Suppressor macrophage (primary cell): ENCODE measurements at regions not wholly inside any gene's neighbourhood (a gene's known extent, or its start where the extent isn't known, plus 50 kb on each side); places are given as distances from the start of the nearest gene placed in this dataset.
A peak's percentile ranks its signal among the peaks of the same experiment; 100 is the strongest.

Experiments
- DNase-seq, 4 experiments: peaks; one replicate each; pipeline ENCODE4 v3.0.0-alpha.2; 2020 to 2022

DNA sequence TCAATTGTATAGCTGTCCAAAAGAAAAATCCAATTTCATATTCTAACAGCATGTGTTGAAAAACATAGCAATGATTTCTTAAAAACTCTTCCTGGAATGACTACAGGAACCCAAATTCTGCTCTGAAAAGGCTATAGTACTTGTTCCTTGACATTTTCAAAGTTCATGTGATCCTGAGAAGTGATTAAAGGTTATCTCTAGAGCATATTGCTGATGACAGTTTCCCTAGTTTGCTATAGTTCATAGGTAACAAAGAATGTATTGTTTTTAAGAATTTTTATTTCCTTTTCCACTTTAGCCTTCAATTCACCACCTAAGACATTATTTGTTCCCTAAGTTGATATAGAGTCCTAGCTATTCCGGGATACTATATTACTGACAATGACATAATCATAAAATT, 1614.6 kb downstream of the PCDH7 start:
- no peak for DNase-seq

- no peak for DNase-seq
These were observed 1617.2 kb downstream of the PCDH7 start for GRCh38 chr4:32337403-32337802.

DNA sequence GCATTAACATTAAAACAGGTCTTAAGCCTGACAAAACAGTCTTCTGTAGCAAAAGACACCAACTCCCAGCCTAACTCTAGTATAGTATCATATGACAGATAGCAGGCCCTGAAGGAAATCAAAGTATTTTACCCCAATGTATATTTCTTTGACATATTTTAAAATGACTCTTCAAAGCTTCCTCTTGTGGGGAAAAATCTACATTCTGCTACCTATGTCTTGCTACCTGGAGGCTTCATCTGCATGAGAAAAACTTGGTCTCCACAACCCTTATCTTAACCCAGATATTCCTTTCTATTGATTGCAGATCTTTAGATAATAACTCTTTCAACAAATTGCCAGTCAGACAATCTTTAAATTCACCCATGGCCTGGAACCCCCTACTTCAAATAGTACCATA, 1620.4 kb downstream of the PCDH7 start:
- no peak for DNase-seq

DNA sequence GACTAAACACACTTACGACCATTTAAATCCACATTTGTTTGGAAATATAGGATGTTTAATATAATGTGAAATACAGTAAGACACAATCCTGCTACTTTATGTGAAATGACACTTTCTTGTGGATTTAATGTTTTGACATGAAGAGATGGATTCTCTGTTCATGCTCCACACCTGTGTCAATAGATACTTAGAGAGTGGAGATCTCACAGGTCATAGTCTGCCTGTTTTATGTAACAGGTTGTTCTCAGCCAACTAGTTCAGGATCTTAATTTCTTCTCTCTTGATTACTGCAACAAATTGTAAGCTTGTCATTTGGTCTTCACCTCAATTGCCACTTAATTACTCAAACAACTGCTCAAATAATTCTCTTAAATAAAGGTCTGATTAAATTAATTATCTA, 1621.2 kb downstream of the PCDH7 start:
- DNase-seq = no peak

GRCh38 chr4:32342054-32342453, 1621.9 kb downstream of the PCDH7 start:
- no peak for DNase-seq

GRCh38 chr4:32349026-32349425, 1628.9 kb downstream of the PCDH7 start:
- DNase-seq = no peak

DNA sequence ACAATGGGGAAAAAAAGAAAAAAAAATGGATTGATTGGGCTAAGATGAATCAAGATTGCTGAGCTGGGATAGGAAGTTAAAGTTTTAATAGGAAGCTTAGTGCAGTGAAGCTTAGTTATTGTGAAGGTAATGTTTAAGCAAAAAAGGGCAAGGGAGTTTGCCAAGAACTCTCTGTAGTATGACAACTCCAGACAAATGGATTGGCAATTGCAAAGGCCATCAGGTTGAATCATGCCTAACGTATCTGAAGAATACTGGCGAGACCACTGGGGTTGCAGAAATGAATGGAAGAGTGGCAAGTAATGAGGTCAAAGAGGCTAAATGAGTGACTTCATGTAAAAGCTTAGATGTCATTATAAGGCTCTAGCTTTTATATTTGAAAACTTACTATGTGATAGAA, 1654.0 kb downstream of the PCDH7 start:
- no peak for DNase-seq

DNA sequence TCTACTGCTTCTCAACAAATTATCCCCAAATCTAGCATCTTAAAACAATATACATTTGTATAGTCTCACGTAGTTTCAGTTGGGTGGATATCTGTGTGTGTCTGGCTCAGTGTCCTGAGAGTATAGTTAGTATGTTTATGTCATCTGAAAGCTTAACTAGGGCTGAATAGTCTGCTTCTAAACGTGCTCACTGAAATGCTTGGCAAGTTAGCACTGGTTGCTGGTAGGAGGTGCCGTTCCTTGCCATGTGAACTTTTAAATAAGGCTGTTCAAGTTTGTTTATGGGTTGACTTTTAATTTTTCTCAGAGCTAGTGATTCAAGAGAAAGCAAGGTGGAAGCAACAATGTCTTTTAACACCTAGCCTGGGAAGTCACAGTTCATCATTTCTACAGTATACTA, 1673.6 kb downstream of the PCDH7 start:
- no peak for DNase-seq

DNA sequence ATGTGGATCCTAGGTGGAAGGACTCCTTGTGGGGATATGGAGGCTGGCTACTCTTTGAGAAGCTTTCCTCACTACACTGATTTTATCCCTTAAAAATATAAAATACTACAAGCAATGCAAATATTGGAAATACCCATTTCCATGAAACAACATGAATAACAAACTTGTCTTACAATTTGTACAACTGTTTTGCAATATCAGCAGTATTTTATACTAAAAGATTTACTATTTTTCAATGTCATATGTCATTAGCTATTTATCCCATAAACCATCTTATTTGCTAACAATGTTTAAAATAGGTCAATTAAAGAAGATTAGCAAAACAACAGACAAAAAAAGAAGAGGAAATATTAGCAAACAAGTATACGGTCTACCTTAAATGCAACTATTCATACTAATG, 1674.1 kb downstream of the PCDH7 start:
- no peak for DNase-seq

DNA sequence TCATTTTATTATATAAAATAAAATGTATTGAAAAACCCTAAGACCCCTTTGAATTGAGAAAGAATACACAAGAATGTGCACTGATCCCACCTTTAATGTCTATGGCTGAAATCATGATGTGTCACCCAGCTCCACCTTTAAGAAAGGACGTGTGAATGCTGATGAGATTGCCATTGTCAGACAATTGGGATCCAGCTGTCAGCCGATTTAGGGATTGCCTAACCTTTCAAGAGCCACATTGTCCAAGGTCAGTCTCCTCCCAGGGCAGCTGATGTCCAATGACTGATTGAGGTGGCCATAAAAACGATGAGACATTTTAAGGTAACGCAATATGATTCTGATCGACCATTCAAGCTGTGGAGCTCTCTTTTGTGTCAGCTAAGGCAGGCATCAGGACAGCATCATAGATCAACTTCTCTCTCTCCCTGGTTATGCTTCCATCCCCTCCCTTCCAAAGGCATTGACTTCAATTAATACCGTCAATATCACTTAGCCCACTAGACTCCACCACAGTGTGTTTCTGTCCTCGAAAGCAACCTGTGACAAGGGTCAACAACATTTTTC, 1676.4 kb downstream of the PCDH7 start:
- no peak for DNase-seq

GRCh38 chr4:32400870-32401269, 1680.7 kb downstream of the PCDH7 start:
- DNase-seq = no peak

DNA sequence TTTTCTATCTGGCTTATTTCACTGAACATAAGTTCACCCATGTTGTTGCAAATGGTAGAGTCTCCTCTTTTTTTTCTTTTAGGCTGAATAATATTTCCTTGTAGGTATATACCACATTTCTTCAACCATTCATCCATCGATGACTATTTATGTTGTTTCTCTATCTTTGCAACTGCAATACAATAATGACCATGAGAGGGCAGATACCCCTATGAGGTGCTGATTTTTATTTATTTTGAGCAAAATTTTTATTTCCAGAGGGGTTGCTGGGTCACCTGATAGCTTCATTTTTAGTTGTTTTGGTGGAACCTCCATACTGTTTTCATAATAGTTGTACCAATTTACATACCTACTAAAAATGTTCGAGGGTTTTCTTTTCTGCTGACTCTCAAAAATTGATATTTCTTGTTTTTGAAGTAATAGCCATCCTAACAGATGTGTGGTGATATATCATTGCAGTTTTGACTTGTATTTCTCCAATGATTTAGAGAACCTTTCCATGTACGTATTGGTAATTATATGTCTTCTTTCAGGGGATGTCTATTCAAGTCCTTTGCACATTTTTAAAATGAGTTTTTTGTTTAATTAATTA, 1697.0 kb downstream of the PCDH7 start:
- no peak for DNase-seq

DNA sequence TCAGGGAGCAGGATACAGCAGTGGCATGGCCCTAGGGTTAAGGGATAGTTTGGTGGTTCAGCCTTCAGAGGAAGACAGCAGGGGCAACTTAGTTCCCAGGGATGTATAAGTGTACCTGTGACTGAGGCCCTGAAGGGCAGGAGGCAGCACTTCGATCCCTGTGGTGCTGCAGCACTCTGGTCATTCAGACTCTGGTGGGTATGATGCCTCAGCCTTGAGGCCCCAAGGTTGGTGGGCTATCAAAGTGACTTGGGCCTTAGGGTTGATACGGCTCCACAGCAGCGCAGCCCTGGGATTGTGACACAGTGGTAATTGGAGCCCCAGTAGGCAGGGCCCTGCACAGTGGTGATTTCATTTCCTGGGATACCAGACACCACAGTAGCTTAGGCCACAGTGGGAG, 1703.1 kb downstream of the PCDH7 start:
- DNase-seq = no peak

DNA sequence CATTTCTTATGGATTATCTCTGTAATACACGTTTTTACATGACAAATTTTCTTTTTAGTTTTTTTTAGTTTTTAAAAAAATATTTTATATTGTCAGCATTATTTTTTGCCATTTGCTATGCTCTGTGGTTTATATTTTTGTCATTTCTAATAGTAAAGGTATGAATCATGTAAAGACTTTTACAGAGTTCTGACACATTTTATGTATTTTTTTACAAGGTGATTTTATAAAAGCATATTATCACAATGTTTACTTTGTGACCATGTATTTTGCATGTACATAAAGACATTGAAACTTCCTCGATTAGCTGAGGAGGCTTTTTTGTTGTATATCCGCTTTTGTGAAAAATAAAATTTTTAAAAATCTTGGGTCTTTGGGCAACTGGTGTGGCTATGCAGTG, 1705.1 kb downstream of the PCDH7 start:
- DNase-seq = no peak

GRCh38 chr4:32427566-32427965, 1707.4 kb downstream of the PCDH7 start:
- DNase-seq = no peak

DNA sequence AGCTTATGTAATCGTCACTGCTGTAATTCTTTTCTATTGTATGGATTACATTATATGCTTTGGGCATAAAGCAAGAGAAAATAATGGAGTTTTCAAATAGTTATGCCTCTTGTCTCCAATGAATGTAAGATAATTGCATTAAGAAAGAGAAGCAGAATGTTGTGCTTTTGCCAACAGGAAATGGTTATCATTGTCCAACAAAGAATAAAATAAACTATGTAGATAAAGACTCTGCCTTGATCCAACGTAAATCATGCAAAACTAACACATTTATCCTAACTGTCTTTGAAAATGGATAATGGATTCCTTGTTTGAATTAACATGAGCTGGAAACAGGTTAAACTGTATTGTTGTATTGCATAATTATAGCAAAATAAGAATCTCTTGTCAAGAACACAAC, 1709.0 kb downstream of the PCDH7 start:
- DNase-seq = no peak

DNA sequence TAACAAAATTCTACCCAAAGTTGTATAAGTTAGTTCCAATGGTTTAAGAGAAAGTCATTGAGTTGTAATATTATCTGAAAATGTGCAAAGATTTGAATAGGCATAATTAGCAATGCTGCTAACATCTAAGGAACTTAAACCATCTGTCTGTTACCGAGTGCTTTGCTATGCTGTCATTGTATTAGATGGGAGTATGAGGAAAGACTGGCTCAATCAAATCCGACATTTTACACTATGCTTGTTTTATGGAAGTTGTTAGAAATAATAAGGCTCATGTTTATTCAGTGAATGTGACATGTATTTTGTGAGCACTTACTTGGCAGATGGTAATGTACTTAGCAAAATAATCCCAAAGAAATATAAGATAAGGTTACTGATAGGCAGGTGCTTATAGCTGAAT, 1715.1 kb downstream of the PCDH7 start:
- DNase-seq = no peak

DNA sequence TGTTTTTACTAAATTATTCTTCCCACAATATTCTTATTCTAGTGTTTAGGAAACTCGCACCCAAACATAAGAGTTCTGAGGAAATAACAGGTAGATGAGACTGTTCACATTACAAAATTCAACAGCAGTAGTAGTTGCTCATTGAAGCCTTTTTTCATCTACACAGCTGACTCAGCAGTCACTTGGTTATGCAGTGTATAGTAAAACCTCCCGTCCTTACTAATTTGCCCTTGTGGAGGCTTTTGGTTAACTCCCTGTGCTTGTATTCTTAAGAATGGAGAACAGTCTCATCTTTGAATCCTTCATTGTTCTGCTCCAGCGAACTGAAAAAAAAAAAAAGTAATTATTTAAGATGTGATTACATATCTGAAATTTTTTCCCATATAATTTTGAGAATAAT, 1716.6 kb downstream of the PCDH7 start:
- no peak for DNase-seq

- DNase-seq = no peak
These were observed 1720.2 kb downstream of the PCDH7 start for GRCh38 chr4:32440391-32440790.

DNA sequence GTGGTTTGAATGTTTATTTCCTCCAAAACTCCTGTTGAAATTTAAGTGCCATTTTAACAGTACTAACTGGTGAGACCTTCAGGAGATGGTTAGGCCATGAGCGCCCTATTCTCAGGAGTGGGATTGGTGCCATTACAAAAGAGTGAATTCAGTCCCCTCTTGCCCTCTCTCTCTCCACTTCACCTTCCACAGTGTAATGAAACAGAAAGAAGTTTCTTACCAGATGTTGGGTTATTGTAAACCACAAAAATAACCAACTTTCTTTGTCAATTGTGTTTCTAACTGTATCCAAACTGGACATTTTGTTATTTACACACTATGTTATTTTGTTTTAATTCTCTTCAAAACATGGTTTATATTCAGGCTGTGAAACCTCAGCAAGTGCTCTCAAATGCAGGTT, 1734.3 kb downstream of the PCDH7 start:
- DNase-seq = no peak

DNA sequence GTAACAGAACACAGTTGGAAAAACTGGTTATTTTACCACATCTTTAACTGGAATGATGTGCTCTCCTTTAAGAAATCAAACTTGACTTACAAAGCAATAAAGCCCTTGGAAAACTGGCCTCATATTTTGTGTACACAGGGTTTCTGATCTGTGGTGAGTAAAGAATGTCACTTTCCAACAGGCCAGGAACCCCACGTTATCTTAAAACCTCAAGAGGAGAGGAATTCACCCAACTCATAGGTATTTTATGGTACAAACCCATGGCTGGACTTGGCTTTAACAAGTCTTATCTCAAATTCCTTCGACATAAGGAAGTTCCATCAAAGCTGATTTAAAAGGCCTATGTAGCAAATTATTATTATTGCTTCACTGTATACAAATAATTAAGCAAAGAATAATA, 1735.1 kb downstream of the PCDH7 start:
- DNase-seq = no peak

GRCh38 chr4:32460972-32461371, 1740.8 kb downstream of the PCDH7 start:
- no peak for DNase-seq

DNA sequence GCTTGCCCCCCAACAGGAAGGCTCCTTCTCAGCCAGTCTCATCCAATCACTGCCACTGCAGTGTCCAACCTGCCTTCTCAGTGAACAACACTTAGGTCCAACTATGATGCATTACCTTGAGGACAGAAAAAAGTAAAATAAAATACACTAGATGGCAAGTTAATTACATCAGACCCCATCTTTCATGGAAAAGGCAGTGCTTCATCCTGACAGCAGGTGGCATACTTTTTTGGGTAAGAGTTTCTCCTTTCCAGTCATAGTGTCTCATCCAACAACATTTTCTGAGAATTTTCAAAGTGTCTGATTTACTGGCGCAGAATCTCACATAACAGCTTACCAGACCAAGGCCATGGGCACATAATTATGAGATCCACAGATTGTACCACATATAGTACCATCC, 1742.8 kb downstream of the PCDH7 start:
- DNase-seq = peak; percentile 43 to 60 (median 58)

GRCh38 chr4:32470087-32470585, 1750.0 kb downstream of the PCDH7 start:
- no peak for DNase-seq

- no peak for DNase-seq
These were observed 1752.7 kb downstream of the PCDH7 start for GRCh38 chr4:32472918-32473317.
